GM23338 (cell line): ENCODE measurements at regions not wholly inside any gene's neighbourhood (a gene's known extent, or its start where the extent isn't known, plus 50 kb on each side); places are given as distances from the start of the nearest gene placed in this dataset.
A peak's percentile ranks its signal among the peaks of the same experiment; 100 is the strongest.

ENCODE experiments used
- ATAC-seq: fragments of 200-7000 bp; cut with Tn5 transposase; 3 replicates; pipeline ENCODE4 v1.9.1; 2020
- DNase-seq: peaks from one replicate; pipeline ENCODE4 v3.0.0-alpha.2; 2015; ENCODE audit warnings: low spot score
- H2AFZ ChIP-seq: fragments of 200-600 bp; sonication (generic); 2 replicates; pipeline ENCODE4 v1.8.0; 2016; ENCODE audit warnings: antibody characterized with exemption, mild to moderate bottlenecking, moderate library complexity
- H3F3A ChIP-seq: fragments of 200-600 bp; sonication (generic); replicated peaks from 2 replicates; pipeline ENCODE4 v1.8.0; 2017; ENCODE audit warnings: antibody characterized with exemption, mixed run types, low read depth
- H3K27ac ChIP-seq: fragments of 200-600 bp; sonication (generic); 2 replicates; pipeline ENCODE4 v1.6.1; 2016; ENCODE audit warnings: low read depth
- H3K27me3 ChIP-seq: fragments of 200-600 bp; sonication (generic); 2 replicates; pipeline ENCODE4 v1.8.0; 2016; ENCODE audit warnings: mild to moderate bottlenecking, mixed run types, moderate library complexity; ENCODE audit not compliant: insufficient read depth
- H3K36me3 ChIP-seq: fragments of 200-600 bp; sonication (generic); 2 replicates; pipeline ENCODE4 v1.8.0; 2016; ENCODE audit warnings: mild to moderate bottlenecking; ENCODE audit not compliant: insufficient read depth
- H3K4me1 ChIP-seq: fragments of 200-600 bp; sonication (generic); 2 replicates; pipeline ENCODE4 v1.8.0; 2016; ENCODE audit warnings: mild to moderate bottlenecking, moderate library complexity; ENCODE audit not compliant: insufficient read depth
- H3K4me2 ChIP-seq: fragments of 200-600 bp; sonication (generic); 2 replicates; pipeline ENCODE4 v1.7.1; 2017; ENCODE audit warnings: mixed run types
- H3K4me3 ChIP-seq: fragments of 200-600 bp; sonication (generic); 2 replicates; pipeline ENCODE4 v1.6.1; 2016; ENCODE audit warnings: mixed run types
- H3K79me2 ChIP-seq: fragments of 200-600 bp; sonication (generic); replicated peaks from 2 replicates; pipeline ENCODE4 v1.8.0; 2017; ENCODE audit warnings: mild to moderate bottlenecking; ENCODE audit not compliant: insufficient read depth
- H3K9me2 ChIP-seq: fragments of 200-600 bp; sonication (generic); 2 replicates; pipeline ENCODE4 v1.8.0; 2017; ENCODE audit not compliant: insufficient read depth
- H4K20me1 ChIP-seq: fragments of 200-600 bp; sonication (generic); replicated peaks from 2 replicates; pipeline ENCODE4 v1.8.0; 2017; ENCODE audit warnings: mild to moderate bottlenecking; ENCODE audit not compliant: insufficient read depth
- H3K27ac Mint-ChIP-seq: 2 replicates; pipeline ENCODE4 v1.8.0; 2020; ENCODE audit warnings: inconsistent platforms, mild to moderate bottlenecking, moderate library complexity, mixed read lengths
- H3K27me3 Mint-ChIP-seq: 3 replicates; pipeline ENCODE4 v1.8.0; 2022; ENCODE audit warnings: low read depth, mild to moderate bottlenecking, moderate library complexity, mixed read lengths, inconsistent platforms; ENCODE audit not compliant: insufficient read depth, poor library complexity
- H3K36me3 Mint-ChIP-seq: 3 replicates; pipeline ENCODE4 v1.8.0; 2021; ENCODE audit warnings: low read depth, mild to moderate bottlenecking, inconsistent platforms, moderate library complexity, mixed read lengths
- H3K4me1 Mint-ChIP-seq: 3 replicates; pipeline ENCODE4 v1.8.0; 2020; ENCODE audit warnings: mild to moderate bottlenecking, inconsistent platforms, mixed read lengths
- H3K4me3 Mint-ChIP-seq: 3 replicates; pipeline ENCODE4 v1.8.0; 2021; ENCODE audit warnings: moderate library complexity, mild to moderate bottlenecking, inconsistent platforms, mixed read lengths
- H3K9me3 Mint-ChIP-seq: 3 replicates; pipeline ENCODE4 v1.8.0; 2020; ENCODE audit warnings: moderate library complexity, mild to moderate bottlenecking, inconsistent platforms, mixed read lengths
- CREB1 ChIP-seq: fragments of 250-450 bp; sonication (Bioruptor Pico); IDR thresholded peaks from 2 replicates; pipeline ENCODE4 v1.5.0; 2020; ENCODE audit warnings: low read depth, mild to moderate bottlenecking, moderate library complexity
- EZH2 ChIP-seq: fragments of 200-600 bp; sonication (generic); IDR thresholded peaks from one replicate; pipeline ENCODE4 v1.8.0; 2017; ENCODE audit warnings: antibody characterized with exemption, mild to moderate bottlenecking, low read depth; ENCODE audit not compliant: unreplicated experiment
- EZH2phosphoT487 ChIP-seq: fragments of 200-600 bp; sonication (generic); IDR thresholded peaks from one replicate; pipeline ENCODE4 v1.8.1; 2018; ENCODE audit warnings: antibody characterized with exemption; ENCODE audit not compliant: unreplicated experiment
- JUNB ChIP-seq: IDR thresholded peaks from one replicate; pipeline ENCODE4 v1.6.1; 2016; ENCODE audit warnings: antibody characterized with exemption; ENCODE audit not compliant: unreplicated experiment
- NANOG ChIP-seq: IDR thresholded peaks from 2 replicates; pipeline ENCODE4 v1.6.1; 2016; ENCODE audit warnings: antibody characterized with exemption, borderline replicate concordance
- POLR2AphosphoS5 ChIP-seq: IDR thresholded peaks from 2 replicates; pipeline ENCODE4 v1.6.1; 2016; ENCODE audit warnings: antibody characterized with exemption, low read depth
- STAT1 ChIP-seq: IDR thresholded peaks from one replicate; pipeline ENCODE4 v1.6.1; 2016; ENCODE audit warnings: antibody characterized with exemption; ENCODE audit not compliant: unreplicated experiment
- ZNF114 ChIP-seq: fragments of 250-450 bp; sonication (Bioruptor Pico); IDR thresholded peaks from 2 replicates; pipeline ENCODE4 v1.5.0; 2020; ENCODE audit warnings: mild to moderate bottlenecking, moderate library complexity
- ZNF331 ChIP-seq: fragments of 250-450 bp; sonication (Bioruptor Pico); IDR thresholded peaks from 2 replicates; pipeline ENCODE4 v1.5.0; 2020; ENCODE audit warnings: low read depth, mild to moderate bottlenecking, moderate library complexity
- TF ChIP-seq, protein P1 (sequence below): fragments of 250-450 bp; sonication (Bioruptor Pico); IDR thresholded peaks from 2 replicates; pipeline ENCODE4 v1.5.0; 2020; ENCODE audit warnings: mild to moderate bottlenecking, moderate library complexity
- TF ChIP-seq, protein P2 (sequence below), 2 experiments: fragments of 200-600 bp in 1 of 2; sonication (generic) in 1 of 2; conservative IDR thresholded peaks; 2 replicates each; pipeline versions ENCODE4 v1.5.1 to v1.6.1; 2016 to 2017; ENCODE audit warnings: antibody characterized with exemption in 2 of 2, low read depth in 2 of 2, mild to moderate bottlenecking in 2 of 2, moderate library complexity in 1 of 2
- TF ChIP-seq, protein P3 (sequence below): IDR thresholded peaks from one replicate; pipeline ENCODE4 v1.6.1; 2018; ENCODE audit warnings: antibody characterized with exemption; ENCODE audit not compliant: unreplicated experiment
- TF ChIP-seq, protein P4 (sequence below): IDR thresholded peaks from 2 replicates; pipeline ENCODE4 v1.6.1; 2016; ENCODE audit warnings: antibody characterized with exemption

DNA sequence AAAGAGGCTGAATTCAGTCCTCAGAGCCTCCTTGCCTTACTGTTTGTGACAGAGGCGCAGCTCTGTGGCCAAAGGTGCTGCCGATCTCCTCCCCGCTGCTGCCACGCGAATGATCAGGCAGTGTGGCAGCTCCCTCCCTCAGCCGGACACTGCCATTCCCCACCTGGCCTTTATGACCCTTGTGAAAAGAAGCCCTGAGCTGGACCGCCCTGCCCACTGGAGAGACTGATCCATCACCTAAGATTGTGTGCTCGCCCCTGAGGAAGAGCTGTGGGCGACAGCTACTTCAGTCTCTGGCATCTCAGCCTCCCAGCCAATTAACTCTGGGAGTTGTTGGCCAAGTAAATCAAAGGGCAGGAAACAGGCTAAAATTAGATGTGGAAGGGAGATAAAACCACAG is 90.9 kb downstream of the CARTPT start:
- Mint-ChIP-seq H3K9me3 (no peaks in the 10 kb centered on the region), H3K4me3 (no peak overlapping the region), H3K4me1 (peaks cover 43% of the 10 kb centered on the region), H3K27me3 (peaks cover 3% of the 10 kb centered on the region), H3K27ac (no peak overlapping the region), H3K36me3 (no peaks in the 10 kb centered on the region)
- H3K9me2 ChIP-seq, result peaks cover 3% of the 10 kb centered on the region; the same call in 1 of the 2 replicates
- H3F3A ChIP-seq, result no peaks in the 10 kb centered on the region
- no peak overlapping the region for H3K4me2 ChIP-seq
- peak; percentile 45 for ATAC-seq
- no peak for DNase-seq
- no peaks in the 10 kb centered on the region for H3K27me3 ChIP-seq
- peak overlapping the region; percentile 5; the same call in 1 of the 2 replicates for H2AFZ ChIP-seq
- H3K4me3 ChIP-seq, result no peak overlapping the region
- peaks cover 41% of the 10 kb centered on the region for H3K4me1 ChIP-seq
- no peaks in the 10 kb centered on the region for H3K79me2 ChIP-seq
- TF ChIP-seq EZH2 (no peak), ZNF331 (no peak), NANOG (no peak), POLR2AphosphoS5 (no peak), STAT1 (no peak), JUNB (no peak), ZNF114 (CRISPR knock-in tag) (no peak), CREB1 (no peak), EZH2phosphoT487 (no peak)
- TF ChIP-seq, protein P1, sequence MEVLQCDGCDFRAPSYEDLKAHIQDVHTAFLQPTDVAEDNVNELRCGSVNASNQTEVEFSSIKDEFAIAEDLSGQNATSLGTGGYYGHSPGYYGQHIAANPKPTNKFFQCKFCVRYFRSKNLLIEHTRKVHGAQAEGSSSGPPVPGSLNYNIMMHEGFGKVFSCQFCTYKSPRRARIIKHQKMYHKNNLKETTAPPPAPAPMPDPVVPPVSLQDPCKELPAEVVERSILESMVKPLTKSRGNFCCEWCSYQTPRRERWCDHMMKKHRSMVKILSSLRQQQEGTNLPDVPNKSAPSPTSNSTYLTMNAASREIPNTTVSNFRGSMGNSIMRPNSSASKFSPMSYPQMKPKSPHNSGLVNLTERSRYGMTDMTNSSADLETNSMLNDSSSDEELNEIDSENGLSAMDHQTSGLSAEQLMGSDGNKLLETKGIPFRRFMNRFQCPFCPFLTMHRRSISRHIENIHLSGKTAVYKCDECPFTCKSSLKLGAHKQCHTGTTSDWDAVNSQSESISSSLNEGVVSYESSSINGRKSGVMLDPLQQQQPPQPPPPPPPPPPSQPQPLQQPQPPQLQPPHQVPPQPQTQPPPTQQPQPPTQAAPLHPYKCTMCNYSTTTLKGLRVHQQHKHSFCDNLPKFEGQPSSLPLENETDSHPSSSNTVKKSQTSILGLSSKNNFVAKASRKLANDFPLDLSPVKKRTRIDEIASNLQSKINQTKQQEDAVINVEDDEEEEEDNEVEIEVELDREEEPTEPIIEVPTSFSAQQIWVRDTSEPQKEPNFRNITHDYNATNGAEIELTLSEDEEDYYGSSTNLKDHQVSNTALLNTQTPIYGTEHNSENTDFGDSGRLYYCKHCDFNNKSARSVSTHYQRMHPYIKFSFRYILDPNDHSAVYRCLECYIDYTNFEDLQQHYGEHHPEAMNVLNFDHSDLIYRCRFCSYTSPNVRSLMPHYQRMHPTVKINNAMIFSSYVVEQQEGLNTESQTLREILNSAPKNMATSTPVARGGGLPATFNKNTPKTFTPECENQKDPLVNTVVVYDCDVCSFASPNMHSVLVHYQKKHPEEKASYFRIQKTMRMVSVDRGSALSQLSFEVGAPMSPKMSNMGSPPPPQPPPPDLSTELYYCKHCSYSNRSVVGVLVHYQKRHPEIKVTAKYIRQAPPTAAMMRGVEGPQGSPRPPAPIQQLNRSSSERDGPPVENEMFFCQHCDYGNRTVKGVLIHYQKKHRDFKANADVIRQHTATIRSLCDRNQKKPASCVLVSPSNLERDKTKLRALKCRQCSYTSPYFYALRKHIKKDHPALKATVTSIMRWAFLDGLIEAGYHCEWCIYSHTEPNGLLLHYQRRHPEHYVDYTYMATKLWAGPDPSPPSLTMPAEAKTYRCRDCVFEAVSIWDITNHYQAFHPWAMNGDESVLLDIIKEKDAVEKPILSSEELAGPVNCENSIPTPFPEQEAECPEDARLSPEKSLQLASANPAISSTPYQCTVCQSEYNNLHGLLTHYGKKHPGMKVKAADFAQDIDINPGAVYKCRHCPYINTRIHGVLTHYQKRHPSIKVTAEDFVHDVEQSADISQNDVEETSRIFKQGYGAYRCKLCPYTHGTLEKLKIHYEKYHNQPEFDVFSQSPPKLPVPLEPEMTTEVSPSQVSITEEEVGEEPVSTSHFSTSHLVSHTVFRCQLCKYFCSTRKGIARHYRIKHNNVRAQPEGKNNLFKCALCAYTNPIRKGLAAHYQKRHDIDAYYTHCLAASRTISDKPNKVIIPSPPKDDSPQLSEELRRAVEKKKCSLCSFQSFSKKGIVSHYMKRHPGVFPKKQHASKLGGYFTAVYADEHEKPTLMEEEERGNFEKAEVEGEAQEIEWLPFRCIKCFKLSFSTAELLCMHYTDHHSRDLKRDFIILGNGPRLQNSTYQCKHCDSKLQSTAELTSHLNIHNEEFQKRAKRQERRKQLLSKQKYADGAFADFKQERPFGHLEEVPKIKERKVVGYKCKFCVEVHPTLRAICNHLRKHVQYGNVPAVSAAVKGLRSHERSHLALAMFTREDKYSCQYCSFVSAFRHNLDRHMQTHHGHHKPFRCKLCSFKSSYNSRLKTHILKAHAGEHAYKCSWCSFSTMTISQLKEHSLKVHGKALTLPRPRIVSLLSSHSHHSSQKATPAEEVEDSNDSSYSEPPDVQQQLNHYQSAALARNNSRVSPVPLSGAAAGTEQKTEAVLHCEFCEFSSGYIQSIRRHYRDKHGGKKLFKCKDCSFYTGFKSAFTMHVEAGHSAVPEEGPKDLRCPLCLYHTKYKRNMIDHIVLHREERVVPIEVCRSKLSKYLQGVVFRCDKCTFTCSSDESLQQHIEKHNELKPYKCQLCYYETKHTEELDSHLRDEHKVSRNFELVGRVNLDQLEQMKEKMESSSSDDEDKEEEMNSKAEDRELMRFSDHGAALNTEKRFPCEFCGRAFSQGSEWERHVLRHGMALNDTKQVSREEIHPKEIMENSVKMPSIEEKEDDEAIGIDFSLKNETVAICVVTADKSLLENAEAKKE (CRISPR knock-in tag), result no peak
- TF ChIP-seq, protein P2, sequence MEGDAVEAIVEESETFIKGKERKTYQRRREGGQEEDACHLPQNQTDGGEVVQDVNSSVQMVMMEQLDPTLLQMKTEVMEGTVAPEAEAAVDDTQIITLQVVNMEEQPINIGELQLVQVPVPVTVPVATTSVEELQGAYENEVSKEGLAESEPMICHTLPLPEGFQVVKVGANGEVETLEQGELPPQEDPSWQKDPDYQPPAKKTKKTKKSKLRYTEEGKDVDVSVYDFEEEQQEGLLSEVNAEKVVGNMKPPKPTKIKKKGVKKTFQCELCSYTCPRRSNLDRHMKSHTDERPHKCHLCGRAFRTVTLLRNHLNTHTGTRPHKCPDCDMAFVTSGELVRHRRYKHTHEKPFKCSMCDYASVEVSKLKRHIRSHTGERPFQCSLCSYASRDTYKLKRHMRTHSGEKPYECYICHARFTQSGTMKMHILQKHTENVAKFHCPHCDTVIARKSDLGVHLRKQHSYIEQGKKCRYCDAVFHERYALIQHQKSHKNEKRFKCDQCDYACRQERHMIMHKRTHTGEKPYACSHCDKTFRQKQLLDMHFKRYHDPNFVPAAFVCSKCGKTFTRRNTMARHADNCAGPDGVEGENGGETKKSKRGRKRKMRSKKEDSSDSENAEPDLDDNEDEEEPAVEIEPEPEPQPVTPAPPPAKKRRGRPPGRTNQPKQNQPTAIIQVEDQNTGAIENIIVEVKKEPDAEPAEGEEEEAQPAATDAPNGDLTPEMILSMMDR (conservative IDR thresholded peaks at IDR 0.05; ENCODE audit: low read depth in 2 of 2), result no peak
- TF ChIP-seq, protein P3, sequence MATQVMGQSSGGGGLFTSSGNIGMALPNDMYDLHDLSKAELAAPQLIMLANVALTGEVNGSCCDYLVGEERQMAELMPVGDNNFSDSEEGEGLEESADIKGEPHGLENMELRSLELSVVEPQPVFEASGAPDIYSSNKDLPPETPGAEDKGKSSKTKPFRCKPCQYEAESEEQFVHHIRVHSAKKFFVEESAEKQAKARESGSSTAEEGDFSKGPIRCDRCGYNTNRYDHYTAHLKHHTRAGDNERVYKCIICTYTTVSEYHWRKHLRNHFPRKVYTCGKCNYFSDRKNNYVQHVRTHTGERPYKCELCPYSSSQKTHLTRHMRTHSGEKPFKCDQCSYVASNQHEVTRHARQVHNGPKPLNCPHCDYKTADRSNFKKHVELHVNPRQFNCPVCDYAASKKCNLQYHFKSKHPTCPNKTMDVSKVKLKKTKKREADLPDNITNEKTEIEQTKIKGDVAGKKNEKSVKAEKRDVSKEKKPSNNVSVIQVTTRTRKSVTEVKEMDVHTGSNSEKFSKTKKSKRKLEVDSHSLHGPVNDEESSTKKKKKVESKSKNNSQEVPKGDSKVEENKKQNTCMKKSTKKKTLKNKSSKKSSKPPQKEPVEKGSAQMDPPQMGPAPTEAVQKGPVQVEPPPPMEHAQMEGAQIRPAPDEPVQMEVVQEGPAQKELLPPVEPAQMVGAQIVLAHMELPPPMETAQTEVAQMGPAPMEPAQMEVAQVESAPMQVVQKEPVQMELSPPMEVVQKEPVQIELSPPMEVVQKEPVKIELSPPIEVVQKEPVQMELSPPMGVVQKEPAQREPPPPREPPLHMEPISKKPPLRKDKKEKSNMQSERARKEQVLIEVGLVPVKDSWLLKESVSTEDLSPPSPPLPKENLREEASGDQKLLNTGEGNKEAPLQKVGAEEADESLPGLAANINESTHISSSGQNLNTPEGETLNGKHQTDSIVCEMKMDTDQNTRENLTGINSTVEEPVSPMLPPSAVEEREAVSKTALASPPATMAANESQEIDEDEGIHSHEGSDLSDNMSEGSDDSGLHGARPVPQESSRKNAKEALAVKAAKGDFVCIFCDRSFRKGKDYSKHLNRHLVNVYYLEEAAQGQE, result no peak
- TF ChIP-seq, protein P4, sequence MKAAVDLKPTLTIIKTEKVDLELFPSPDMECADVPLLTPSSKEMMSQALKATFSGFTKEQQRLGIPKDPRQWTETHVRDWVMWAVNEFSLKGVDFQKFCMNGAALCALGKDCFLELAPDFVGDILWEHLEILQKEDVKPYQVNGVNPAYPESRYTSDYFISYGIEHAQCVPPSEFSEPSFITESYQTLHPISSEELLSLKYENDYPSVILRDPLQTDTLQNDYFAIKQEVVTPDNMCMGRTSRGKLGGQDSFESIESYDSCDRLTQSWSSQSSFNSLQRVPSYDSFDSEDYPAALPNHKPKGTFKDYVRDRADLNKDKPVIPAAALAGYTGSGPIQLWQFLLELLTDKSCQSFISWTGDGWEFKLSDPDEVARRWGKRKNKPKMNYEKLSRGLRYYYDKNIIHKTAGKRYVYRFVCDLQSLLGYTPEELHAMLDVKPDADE, result no peak
- no peak overlapping the region for H3K27ac ChIP-seq
- H4K20me1 ChIP-seq, result no peaks in the 10 kb centered on the region
- H3K36me3 ChIP-seq, result no peaks in the 10 kb centered on the region
